HEK293T (cell line): ENCODE measurements at regions not wholly inside any gene's neighbourhood (a gene's known extent, or its start where the extent isn't known, plus 50 kb on each side); places are given as distances from the start of the nearest gene placed in this dataset.

Source experiments
- CTCF ChIA-PET: fragments of 350-600 bp; formaldehyde crosslinking; extraction: SDS; loops from one replicate; lab custom pipeline; 2021; ENCODE audit warnings: antibody characterized with exemption, inconsistent platforms; lab: Yijun Ruan, JAX
- POLR2A ChIA-PET: fragments of 350-600 bp; formaldehyde crosslinking; extraction: SDS; loops from one replicate; lab custom pipeline; 2020; ENCODE audit warnings: antibody characterized with exemption, inconsistent platforms; lab: Yijun Ruan, JAX
- DNase-seq: peaks from one replicate; pipeline ENCODE4 v3.0.0; 2012; ENCODE audit warnings: mixed read lengths; ENCODE audit errors: extremely low spot score
- ARNT ChIP-seq: fragments of 450-650 bp; IDR thresholded peaks from 2 replicates; pipeline ENCODE4 v1.6.1; 2017; ENCODE audit warnings: mild to moderate bottlenecking
- BHLHE40 ChIP-seq: fragments of 450-650 bp; IDR thresholded peaks from 2 replicates; pipeline ENCODE4 v1.6.1; 2016; ENCODE audit warnings: mild to moderate bottlenecking, moderate library complexity, borderline replicate concordance
- CTBP1 ChIP-seq: fragments of 450-650 bp; IDR thresholded peaks from 2 replicates; pipeline ENCODE4 v1.6.1; 2016; ENCODE audit warnings: borderline replicate concordance
- ELF4 ChIP-seq: fragments of 450-650 bp; IDR thresholded peaks from 2 replicates; pipeline ENCODE4 v1.6.1; 2017; ENCODE audit warnings: antibody characterized with exemption
- FOXA1 ChIP-seq: fragments of 450-650 bp; IDR thresholded peaks from 2 replicates; pipeline ENCODE4 v1.6.1; 2016; ENCODE audit warnings: mild to moderate bottlenecking
- FOXK2 ChIP-seq: fragments of 450-650 bp; IDR thresholded peaks from 2 replicates; pipeline ENCODE4 v1.6.1; 2016; ENCODE audit warnings: mild to moderate bottlenecking
- FOXM1 ChIP-seq: fragments of 450-650 bp; IDR thresholded peaks from 2 replicates; pipeline ENCODE4 v1.6.1; 2017; ENCODE audit warnings: mild to moderate bottlenecking, borderline replicate concordance
- HDGF ChIP-seq: fragments of 450-650 bp; IDR thresholded peaks from 2 replicates; pipeline ENCODE4 v1.6.1; 2017; ENCODE audit warnings: antibody characterized with exemption, borderline replicate concordance
- L3MBTL2 ChIP-seq: fragments of 450-650 bp; conservative IDR thresholded peaks from 2 replicates; pipeline ENCODE4 v1.6.1; 2016; ENCODE audit warnings: mild to moderate bottlenecking
- LEF1 ChIP-seq: fragments of 450-650 bp; IDR thresholded peaks from 2 replicates; pipeline ENCODE4 v1.6.1; 2017; ENCODE audit warnings: mild to moderate bottlenecking, borderline replicate concordance
- NFRKB ChIP-seq: fragments of 450-650 bp; IDR thresholded peaks from 2 replicates; pipeline ENCODE4 v1.6.1; 2016; ENCODE audit warnings: mild to moderate bottlenecking, moderate library complexity
- PKNOX1 ChIP-seq: fragments of 450-650 bp; IDR thresholded peaks from 2 replicates; pipeline ENCODE4 v1.6.1; 2016
- SP1 ChIP-seq: fragments of 450-650 bp; IDR thresholded peaks from 2 replicates; pipeline ENCODE4 v1.6.1; 2017
- SUZ12 ChIP-seq: fragments of 450-650 bp; IDR thresholded peaks from 2 replicates; pipeline ENCODE4 v1.6.1; 2016; ENCODE audit warnings: mild to moderate bottlenecking
- TARDBP ChIP-seq: fragments of 450-650 bp; IDR thresholded peaks from 2 replicates; pipeline ENCODE4 v1.6.1; 2016
- ZNF384 ChIP-seq: fragments of 450-650 bp; IDR thresholded peaks from 2 replicates; pipeline ENCODE4 v1.6.1; 2016

- CTCF ChIA-PET, result interaction anchor here (0.6 kb wide), 1 partner anchor 385 kb away, joined by 4 read pairs; no protein-coding TSS in a partner anchor
- DNase-seq, result no peak
Measured at GRCh38 chr4:128558896-128559679, 250.4 kb upstream of the JADE1 start.

GRCh38 chr4:128556756-128557155 is 252.7 kb upstream of the JADE1 start:
- POLR2A ChIA-PET, result no interaction called here
- CTCF ChIA-PET, result no interaction called here
- no peak for TF ChIP-seq FOXM1
- TF ChIP-seq SUZ12, result no peak
- no peak for TF ChIP-seq FOXK2
- no peak for TF ChIP-seq L3MBTL2
- TF ChIP-seq CTBP1, result no peak
- TF ChIP-seq LEF1, result no peak
- no peak for TF ChIP-seq ZNF384
- TF ChIP-seq TARDBP, result no peak
- TF ChIP-seq ARNT, result no peak
- no peak for TF ChIP-seq FOXA1
- TF ChIP-seq PKNOX1, result no peak
- DNase-seq, result no peak

More at GRCh38 chr4:128558896-128559679, 250.4 kb upstream of the JADE1 start:
- POLR2A ChIA-PET, result interaction anchor here (1.3 kb wide), 1 partner anchor 253 kb away, joined by 7 read pairs; no protein-coding TSS in a partner anchor
- no peak for TF ChIP-seq FOXM1

- TF ChIP-seq FOXK2 (no peak), SP1 (no peak), FOXM1 (no peak)
- no peak for DNase-seq
- CTCF ChIA-PET, result interaction anchor here (1.2 kb wide), 1 partner anchor 11 kb away, joined by 3 read pairs; no protein-coding TSS in a partner anchor
- POLR2A ChIA-PET, result interaction anchor here (0.6 to 2.9 kb wide), 20 partner anchors 9 to 921 kb away, joined by 3 to 17 read pairs (median 5); partner anchors contain the start of gene INTU
Measured at GRCh38 chr4:128553686-128554515, 255.6 kb upstream of the JADE1 start.

GRCh38 chr4:128552586-128552907 is 257.0 kb upstream of the JADE1 start:
- no peak for DNase-seq
- ChIA-PET POLR2A (interaction anchor here (0.6 to 2.9 kb wide), 23 partner anchors 8 to 920 kb away, joined by 3 to 17 read pairs (median 5); partner anchors contain the start of genes INTU and PGRMC2), CTCF (interaction anchor here (0.6 to 1.1 kb wide), 2 partner anchors 12 to 98 kb away, joined by 3 to 4 read pairs; no protein-coding TSS in a partner anchor)
- no peak for TF ChIP-seq ELF4
- TF ChIP-seq BHLHE40, result no peak
- TF ChIP-seq CTBP1, result no peak
- TF ChIP-seq SUZ12, result no peak
- no peak for TF ChIP-seq SP1
- no peak for TF ChIP-seq TARDBP
- TF ChIP-seq LEF1, result no peak
- TF ChIP-seq HDGF, result no peak
- no peak for TF ChIP-seq FOXK2
- no peak for TF ChIP-seq ARNT
- no peak for TF ChIP-seq NFRKB
- TF ChIP-seq L3MBTL2, result no peak
- TF ChIP-seq FOXA1, result no peak
- no peak for TF ChIP-seq FOXM1
- no peak for TF ChIP-seq ZNF384
- no peak for TF ChIP-seq PKNOX1

GRCh38 chr4:128551280-128551679 is 258.2 kb upstream of the JADE1 start:
- CTCF ChIA-PET, result no interaction called here
- POLR2A ChIA-PET, result no interaction called here
- TF ChIP-seq SP1 (no peak), NFRKB (no peak)
- no peak for DNase-seq

- no peak for DNase-seq
- CTCF ChIA-PET, result no interaction called here
- POLR2A ChIA-PET, result no interaction called here
Measured at GRCh38 chr4:128550060-128550459, 259.4 kb upstream of the JADE1 start.

More at GRCh38 chr4:128550060-128550459, 259.4 kb upstream of the JADE1 start:
- no peak for TF ChIP-seq CTBP1
- TF ChIP-seq SP1, result no peak
- TF ChIP-seq FOXK2, result no peak
- no peak for TF ChIP-seq BHLHE40
- no peak for TF ChIP-seq FOXM1
- TF ChIP-seq L3MBTL2, result no peak
- TF ChIP-seq FOXA1, result no peak
- TF ChIP-seq ZNF384, result no peak
- TF ChIP-seq TARDBP, result no peak
- no peak for TF ChIP-seq SUZ12
- no peak for TF ChIP-seq PKNOX1
- TF ChIP-seq LEF1, result no peak
- TF ChIP-seq HDGF, result no peak
- no peak for TF ChIP-seq NFRKB
